ENCODE measurements at regions not wholly inside any gene's neighbourhood (a gene's known extent, or its start where the extent isn't known, plus 50 kb on each side); places are given as distances from the start of the nearest gene placed in this dataset.

GRCh38 chr13:84973661-84974060, 825.6 kb downstream of the SLITRK6 start:
- no peak for ATAC-seq
- no peaks in the 10 kb centered on the region for H3K79me2 ChIP-seq (ENCODE audit: low read length)
- H4K20me1 ChIP-seq (ENCODE audit: low read length), result no peaks in the 10 kb centered on the region
- no peak overlapping the region for H2AFZ ChIP-seq (ENCODE audit: low read length)
- no peak for DNase-seq
- intact Hi-C loops (cut with micrococcal nuclease), result no loop called here
- no peaks in the 10 kb centered on the region for H3K27me3 ChIP-seq (ENCODE audit: low read length)
- no peak overlapping the region for H3K9ac ChIP-seq (ENCODE audit: low read length)
- BruUV-seq (replicated peaks), result no TSS peak
- ChIA-PET CTCF (no interaction called here), POLR2A (ENCODE audit: unreplicated experiment) (no interaction called here)
- TF ChIP-seq CTCF (conservative IDR thresholded peaks at IDR 0.05; ENCODE audit: low read depth, low read length) (no peak), EZH2 (IDR thresholded peaks at IDR 0.05; ENCODE audit: low read length, unreplicated experiment) (no peak), EZH2phosphoT487 (IDR thresholded peaks at IDR 0.05; ENCODE audit: borderline replicate concordance, low read length) (no peak)
- no peaks in the 10 kb centered on the region for H3K4me1 ChIP-seq (ENCODE audit: insufficient read depth, low read length)
- H3K36me3 ChIP-seq (ENCODE audit: low read depth, low read length), result no peaks in the 10 kb centered on the region
- H3K4me3 ChIP-seq (ENCODE audit: low read length), result no peak overlapping the region
- no peak overlapping the region for H3K4me2 ChIP-seq (ENCODE audit: low read length)
- no peaks in the 10 kb centered on the region for H3K9me3 ChIP-seq (ENCODE audit: low read length)
- no peaks in the 10 kb centered on the region for H3K9me2 ChIP-seq (replicated peaks; ENCODE audit: low read length)
- H3F3A ChIP-seq (ENCODE audit: low read length, unreplicated experiment), result no peaks in the 10 kb centered on the region
- no peak overlapping the region for H3K27ac ChIP-seq (ENCODE audit: low read length)

- BruUV-seq (replicated peaks), result no TSS peak
- POLR2A ChIA-PET (ENCODE audit: unreplicated experiment), result no interaction called here
- CTCF ChIA-PET, result no interaction called here
Measured at GRCh38 chr13:84972907-84973306, 826.3 kb downstream of the SLITRK6 start.

GRCh38 chr13:84962849-84963248, 836.4 kb downstream of the SLITRK6 start:
- no peaks in the 10 kb centered on the region for H3K9me3 ChIP-seq (ENCODE audit: low read length)
- CTCF ChIA-PET, result no interaction called here
- H3F3A ChIP-seq (ENCODE audit: low read length, unreplicated experiment), result no peaks in the 10 kb centered on the region
- no peak overlapping the region for H2AFZ ChIP-seq (ENCODE audit: low read length)
- H3K27me3 ChIP-seq (ENCODE audit: low read length), result no peaks in the 10 kb centered on the region
- TF ChIP-seq EZH2 (IDR thresholded peaks at IDR 0.05; ENCODE audit: low read length, unreplicated experiment) (no peak), EZH2phosphoT487 (IDR thresholded peaks at IDR 0.05; ENCODE audit: borderline replicate concordance, low read length) (no peak), CTCF (conservative IDR thresholded peaks at IDR 0.05; ENCODE audit: low read depth, low read length) (no peak)
- no peak overlapping the region for H3K4me3 ChIP-seq (ENCODE audit: low read length)
- no peaks in the 10 kb centered on the region for H4K20me1 ChIP-seq (ENCODE audit: low read length)
- DNase-seq (no peak), ATAC-seq (no peak)
- H3K36me3 ChIP-seq (ENCODE audit: low read depth, low read length), result no peaks in the 10 kb centered on the region
- H3K4me2 ChIP-seq (ENCODE audit: low read length), result no peak overlapping the region
- intact Hi-C loops (cut with micrococcal nuclease), result no loop called here
- POLR2A ChIA-PET (ENCODE audit: unreplicated experiment), result no interaction called here
- no TSS peak for BruUV-seq (replicated peaks)
- H3K27ac ChIP-seq (ENCODE audit: low read length), result no peak overlapping the region
- H3K79me2 ChIP-seq (ENCODE audit: low read length), result no peaks in the 10 kb centered on the region
- H3K4me1 ChIP-seq (ENCODE audit: insufficient read depth, low read length), result no peaks in the 10 kb centered on the region
- no peaks in the 10 kb centered on the region for H3K9me2 ChIP-seq (replicated peaks; ENCODE audit: low read length)
- H3K9ac ChIP-seq (ENCODE audit: low read length), result no peak overlapping the region

More at GRCh38 chr13:84972907-84973306, 826.3 kb downstream of the SLITRK6 start:
- Histone ChIP-seq H3K9me2 (replicated peaks; ENCODE audit: low read length) (no peaks in the 10 kb centered on the region), H3K4me3 (ENCODE audit: low read length) (no peak overlapping the region), H3K79me2 (ENCODE audit: low read length) (no peaks in the 10 kb centered on the region), H2AFZ (ENCODE audit: low read length) (no peak overlapping the region), H3K27ac (ENCODE audit: low read length) (no peak overlapping the region), H3K4me1 (ENCODE audit: insufficient read depth, low read length) (no peaks in the 10 kb centered on the region), H3K36me3 (ENCODE audit: low read depth, low read length) (no peaks in the 10 kb centered on the region), H3K27me3 (ENCODE audit: low read length) (no peaks in the 10 kb centered on the region), H3F3A (ENCODE audit: low read length, unreplicated experiment) (no peaks in the 10 kb centered on the region), H3K9me3 (ENCODE audit: low read length) (no peaks in the 10 kb centered on the region), H4K20me1 (ENCODE audit: low read length) (no peaks in the 10 kb centered on the region), H3K9ac (ENCODE audit: low read length) (no peak overlapping the region), H3K4me2 (ENCODE audit: low read length) (no peak overlapping the region)
- intact Hi-C loops (cut with micrococcal nuclease), result no loop called here
- TF ChIP-seq EZH2phosphoT487 (IDR thresholded peaks at IDR 0.05; ENCODE audit: borderline replicate concordance, low read length) (no peak), EZH2 (IDR thresholded peaks at IDR 0.05; ENCODE audit: low read length, unreplicated experiment) (no peak), CTCF (conservative IDR thresholded peaks at IDR 0.05; ENCODE audit: low read depth, low read length) (no peak)
- no peak for DNase-seq
- ATAC-seq, result no peak
